Karpas-422 (cell line): ENCODE measurements at regions not wholly inside any gene's neighbourhood (a gene's known extent, or its start where the extent isn't known, plus 50 kb on each side); places are given as distances from the start of the nearest gene placed in this dataset.

Experiments used
- DNase-seq: peaks from one replicate; pipeline ENCODE4 v3.0.0-alpha.2; 2015
- H2AFZ ChIP-seq: fragments of 200-600 bp; sonication (generic); 2 replicates; pipeline ENCODE4 v1.6.1; 2014; ENCODE audit warnings: antibody characterized with exemption, low read length, mixed read lengths
- H3K27ac ChIP-seq: fragments of 200-600 bp; sonication (generic); 2 replicates; pipeline ENCODE4 v1.5.1; 2014; ENCODE audit warnings: mild to moderate bottlenecking, low read length, moderate library complexity
- H3K27me3 ChIP-seq: fragments of 200-600 bp; sonication (generic); 2 replicates; pipeline ENCODE4 v1.6.1; 2014; ENCODE audit warnings: low read length, mixed read lengths
- H3K36me3 ChIP-seq: fragments of 200-600 bp; sonication (generic); 2 replicates; pipeline ENCODE4 v1.6.1; 2014; ENCODE audit warnings: low read length, mixed read lengths; ENCODE audit not compliant: insufficient read depth
- H3K4me1 ChIP-seq: fragments of 200-600 bp; sonication (generic); 2 replicates; pipeline ENCODE4 v1.6.1; 2014; ENCODE audit warnings: mild to moderate bottlenecking, low read length, mixed read lengths
- H3K4me2 ChIP-seq: fragments of 200-600 bp; sonication (generic); 2 replicates; pipeline ENCODE4 v1.6.1; 2014; ENCODE audit warnings: low read length, low read depth, mild to moderate bottlenecking; ENCODE audit not compliant: poor library complexity, severe bottlenecking
- H3K4me3 ChIP-seq: fragments of 200-600 bp; sonication (generic); 2 replicates; pipeline ENCODE4 v1.5.1; 2014; ENCODE audit warnings: mild to moderate bottlenecking, antibody characterized with exemption, low read length, mixed read lengths
- H3K79me2 ChIP-seq: fragments of 200-600 bp; sonication (generic); 2 replicates; pipeline ENCODE4 v1.6.1; 2014; ENCODE audit warnings: mild to moderate bottlenecking, low read length, mixed read lengths
- H3K9ac ChIP-seq: fragments of 200-600 bp; sonication (generic); 2 replicates; pipeline ENCODE4 v1.6.0; 2014; ENCODE audit warnings: low read length
- H3K9me2 ChIP-seq: fragments of 200-600 bp; sonication (generic), shearing (Covaris generic); replicated peaks from 2 replicates; pipeline ENCODE4 v1.6.0; 2014; ENCODE audit warnings: mild to moderate bottlenecking, low read length, moderate library complexity; ENCODE audit not compliant: insufficient read depth
- H3K9me3 ChIP-seq: fragments of 300-700, 200-600 bp; sonication (generic); 2 replicates; pipeline ENCODE4 v1.6.1; 2014; ENCODE audit warnings: low read length, mixed read lengths
- H4K20me1 ChIP-seq: fragments of 200-600 bp; sonication (generic); 2 replicates; pipeline ENCODE4 v1.6.1; 2014; ENCODE audit warnings: mild to moderate bottlenecking, antibody characterized with exemption, low read length, low read depth; ENCODE audit not compliant: insufficient read depth

DNA sequence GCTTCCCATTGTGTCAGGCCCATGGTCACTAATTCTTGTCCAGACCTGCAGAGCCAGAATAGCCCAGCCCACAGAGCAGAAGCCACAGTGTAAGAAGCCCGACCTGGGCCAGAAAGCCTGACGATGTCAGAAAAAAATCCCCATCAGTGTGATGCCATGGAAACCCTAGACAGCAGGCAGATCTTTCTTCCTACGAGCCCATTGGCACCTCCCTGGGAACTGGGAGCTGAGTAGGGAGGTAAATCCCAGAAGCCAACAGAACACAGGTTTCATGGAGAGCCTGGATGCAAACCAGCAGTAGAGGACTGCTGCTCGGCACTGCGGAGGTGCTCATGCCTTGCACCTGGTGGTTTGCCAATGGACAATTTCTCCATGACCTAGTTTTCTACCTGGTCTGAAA lies 82.2 kb upstream of the SLC22A16 start:
- H2AFZ ChIP-seq: no peak overlapping the region
- H3K79me2 ChIP-seq: no peaks in the 10 kb centered on the region
- H3K36me3 ChIP-seq: no peaks in the 10 kb centered on the region
- H3K27me3 ChIP-seq: no peaks in the 10 kb centered on the region
- H3K4me3 ChIP-seq: no peak overlapping the region
- H3K4me2 ChIP-seq: no peak overlapping the region
- no peaks in the 10 kb centered on the region for H3K4me1 ChIP-seq
- no peak for DNase-seq
- H3K9me2 ChIP-seq: no peaks in the 10 kb centered on the region
- H3K9ac ChIP-seq: no peak overlapping the region
- H4K20me1 ChIP-seq: no peaks in the 10 kb centered on the region
- no peak overlapping the region for H3K27ac ChIP-seq
- no peaks in the 10 kb centered on the region for H3K9me3 ChIP-seq

GRCh38 chr6:110557199-110557598 lies 80.8 kb upstream of the SLC22A16 start:
- Histone ChIP-seq H3K9ac (no peak overlapping the region), H3K36me3 (no peaks in the 10 kb centered on the region), H3K4me1 (no peaks in the 10 kb centered on the region), H3K27ac (no peak overlapping the region), H3K4me2 (no peak overlapping the region), H2AFZ (no peak overlapping the region), H3K27me3 (no peaks in the 10 kb centered on the region), H4K20me1 (no peaks in the 10 kb centered on the region), H3K9me2 (no peaks in the 10 kb centered on the region), H3K9me3 (no peaks in the 10 kb centered on the region), H3K4me3 (no peak overlapping the region), H3K79me2 (no peaks in the 10 kb centered on the region)
- DNase-seq: no peak

DNA sequence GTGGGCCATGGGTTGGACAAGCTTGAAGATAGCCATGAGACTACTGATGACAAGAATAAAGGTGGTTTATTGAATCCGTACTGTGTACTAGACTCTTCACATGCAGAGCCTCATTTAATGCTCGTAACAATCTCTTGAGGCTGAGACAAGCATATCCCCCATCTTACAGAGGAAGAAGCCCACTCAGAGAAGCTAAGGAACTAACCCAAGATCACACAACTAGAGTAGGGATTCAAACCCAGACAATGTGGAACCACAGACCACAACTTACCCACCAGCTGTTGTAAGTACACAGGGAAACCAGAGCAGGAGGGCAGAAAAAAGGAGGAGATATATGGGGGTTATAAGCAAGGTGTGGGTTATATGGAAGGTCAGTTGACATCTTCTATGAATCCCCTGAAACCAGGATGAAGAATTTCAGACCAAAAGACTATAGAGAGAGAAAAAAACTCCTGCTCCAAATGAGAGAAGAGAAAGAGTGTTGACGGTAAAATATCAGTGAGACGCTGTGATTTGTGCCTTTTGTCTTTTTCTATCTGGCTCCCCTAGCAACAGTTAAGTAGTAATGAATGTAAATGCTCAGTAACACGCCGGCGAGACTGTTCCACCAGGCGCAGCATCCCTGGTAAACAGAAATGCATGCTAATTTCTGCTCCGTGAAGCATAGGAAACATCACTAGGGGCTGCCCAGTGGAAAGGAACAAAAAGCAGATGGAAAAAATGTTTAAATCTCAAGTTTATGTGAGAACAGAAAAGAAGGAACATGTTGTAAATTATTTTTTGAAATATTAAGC lies 80.1 kb upstream of the SLC22A16 start:
- Histone ChIP-seq H3K79me2 (no peaks in the 10 kb centered on the region), H3K9me3 (no peaks in the 10 kb centered on the region), H3K9me2 (no peaks in the 10 kb centered on the region), H3K4me2 (no peak overlapping the region), H3K27ac (no peak overlapping the region), H3K36me3 (no peaks in the 10 kb centered on the region), H3K4me3 (no peak overlapping the region), H3K9ac (no peak overlapping the region), H4K20me1 (no peaks in the 10 kb centered on the region), H2AFZ (no peak overlapping the region), H3K27me3 (no peaks in the 10 kb centered on the region), H3K4me1 (no peaks in the 10 kb centered on the region)
- DNase-seq: no peak

DNA sequence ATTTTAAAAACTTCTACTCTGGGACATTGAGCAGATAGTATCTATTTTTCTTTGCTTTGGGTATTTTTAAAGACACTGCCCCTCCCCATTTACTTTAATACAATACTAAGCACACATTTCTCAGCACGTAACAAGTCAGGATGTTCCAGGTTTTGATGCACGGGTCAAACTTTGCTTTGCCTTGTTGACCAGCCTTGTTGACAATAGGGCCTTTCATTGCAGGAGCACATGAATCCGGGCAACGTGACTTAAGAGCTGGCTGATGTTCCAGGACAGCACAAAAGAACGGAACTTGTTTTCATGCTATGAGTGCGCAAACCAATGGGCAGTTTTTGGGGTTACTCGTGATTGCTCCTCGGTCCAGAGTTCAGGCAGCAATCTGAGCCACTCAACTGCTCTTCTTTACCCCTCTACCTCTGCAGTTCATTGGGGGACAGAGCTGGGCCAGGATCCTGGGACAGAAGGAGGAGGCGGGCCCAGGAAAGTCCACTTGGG lies 78.6 kb upstream of the SLC22A16 start:
- Histone ChIP-seq H4K20me1 (no peaks in the 10 kb centered on the region), H3K9me3 (no peaks in the 10 kb centered on the region), H3K27me3 (no peaks in the 10 kb centered on the region), H3K27ac (no peak overlapping the region), H3K36me3 (no peaks in the 10 kb centered on the region), H3K79me2 (no peaks in the 10 kb centered on the region), H3K4me1 (no peaks in the 10 kb centered on the region), H2AFZ (no peak overlapping the region), H3K9ac (no peak overlapping the region), H3K9me2 (no peaks in the 10 kb centered on the region), H3K4me3 (no peak overlapping the region), H3K4me2 (no peak overlapping the region)
- no peak for DNase-seq

GRCh38 chr6:110554441-110554840 lies 78.0 kb upstream of the SLC22A16 start:
- Histone ChIP-seq H3K27me3 (no peaks in the 10 kb centered on the region), H3K9me3 (no peaks in the 10 kb centered on the region), H3K4me3 (no peak overlapping the region), H3K9ac (no peak overlapping the region), H4K20me1 (no peaks in the 10 kb centered on the region), H3K27ac (no peak overlapping the region), H2AFZ (no peak overlapping the region), H3K9me2 (no peaks in the 10 kb centered on the region), H3K79me2 (no peaks in the 10 kb centered on the region), H3K36me3 (no peaks in the 10 kb centered on the region), H3K4me2 (no peak overlapping the region), H3K4me1 (no peaks in the 10 kb centered on the region)
- no peak for DNase-seq

- H3K4me1 ChIP-seq: no peaks in the 10 kb centered on the region
- H3K4me2 ChIP-seq: no peak overlapping the region
- no peaks in the 10 kb centered on the region for H3K79me2 ChIP-seq
- H3K4me3 ChIP-seq: no peak overlapping the region
- H3K9me2 ChIP-seq: no peaks in the 10 kb centered on the region
- no peaks in the 10 kb centered on the region for H3K36me3 ChIP-seq
- no peak overlapping the region for H2AFZ ChIP-seq
- no peak overlapping the region for H3K9ac ChIP-seq
- H3K27me3 ChIP-seq: no peaks in the 10 kb centered on the region
- H3K27ac ChIP-seq: no peak overlapping the region
- no peaks in the 10 kb centered on the region for H3K9me3 ChIP-seq
- H4K20me1 ChIP-seq: no peaks in the 10 kb centered on the region
- DNase-seq: no peak
These were observed 76.7 kb upstream of the SLC22A16 start for GRCh38 chr6:110552901-110553641.

DNA sequence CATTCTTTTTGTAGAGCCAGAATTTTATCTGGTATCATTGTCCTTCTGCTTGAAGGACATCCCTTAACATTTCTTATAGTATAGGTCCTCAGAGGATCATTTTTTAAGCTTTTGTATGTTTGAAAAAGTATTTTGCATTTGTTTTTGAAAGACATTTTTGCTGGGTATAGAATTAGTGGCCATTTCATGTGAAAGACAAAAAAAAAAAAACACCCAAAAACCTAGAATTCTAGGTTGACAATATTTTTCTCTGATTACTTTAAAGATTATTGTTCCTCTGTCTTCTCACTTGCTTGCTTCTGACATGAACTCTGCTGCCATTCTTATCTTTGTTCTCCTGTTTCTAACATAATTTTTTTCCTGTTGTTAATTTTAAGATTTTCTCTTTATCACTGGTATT lies 75.7 kb upstream of the SLC22A16 start:
- H3K9me2 ChIP-seq: no peaks in the 10 kb centered on the region
- no peak for DNase-seq
- no peak overlapping the region for H3K4me3 ChIP-seq
- H3K79me2 ChIP-seq: no peaks in the 10 kb centered on the region
- no peak overlapping the region for H3K4me2 ChIP-seq
- H3K36me3 ChIP-seq: no peaks in the 10 kb centered on the region
- H4K20me1 ChIP-seq: no peaks in the 10 kb centered on the region
- H3K9ac ChIP-seq: no peak overlapping the region
- H2AFZ ChIP-seq: no peak overlapping the region
- no peaks in the 10 kb centered on the region for H3K9me3 ChIP-seq
- H3K4me1 ChIP-seq: no peaks in the 10 kb centered on the region
- H3K27me3 ChIP-seq: no peaks in the 10 kb centered on the region
- H3K27ac ChIP-seq: no peak overlapping the region

DNA sequence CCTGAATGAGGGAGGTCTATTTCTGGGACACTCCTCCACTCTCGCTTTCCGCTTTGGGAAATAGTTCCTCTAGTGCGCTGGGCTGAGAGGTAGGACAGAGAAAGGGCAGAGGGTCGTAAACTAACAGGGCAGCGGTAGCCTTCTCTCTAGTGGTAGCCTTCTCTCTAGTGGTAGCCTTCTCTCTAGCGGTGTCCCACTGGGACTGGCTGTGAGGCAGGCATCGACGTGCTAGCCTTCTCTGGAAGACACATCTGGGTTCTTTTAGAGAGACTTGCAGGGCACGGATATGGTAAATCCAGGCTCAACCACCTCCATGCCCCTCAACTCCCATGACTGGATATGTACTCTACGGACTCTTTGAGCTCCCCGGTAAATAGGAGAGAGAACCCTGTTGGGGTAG lies 74.7 kb upstream of the SLC22A16 start:
- H3K9me2 ChIP-seq: no peaks in the 10 kb centered on the region
- DNase-seq: no peak
- H3K27ac ChIP-seq: no peak overlapping the region
- no peak overlapping the region for H3K4me2 ChIP-seq
- H2AFZ ChIP-seq: no peak overlapping the region
- no peak overlapping the region for H3K9ac ChIP-seq
- H3K27me3 ChIP-seq: no peaks in the 10 kb centered on the region
- no peaks in the 10 kb centered on the region for H3K79me2 ChIP-seq
- no peaks in the 10 kb centered on the region for H3K9me3 ChIP-seq
- H3K4me1 ChIP-seq: no peaks in the 10 kb centered on the region
- H4K20me1 ChIP-seq: no peaks in the 10 kb centered on the region
- H3K36me3 ChIP-seq: no peaks in the 10 kb centered on the region
- H3K4me3 ChIP-seq: no peak overlapping the region
